HepG2 (cell line): ENCODE measurements at regions not wholly inside any gene's neighbourhood (a gene's known extent, or its start where the extent isn't known, plus 50 kb on each side); places are given as distances from the start of the nearest gene placed in this dataset.

Source experiments
- AHDC1 ChIP-seq: sonication (generic); formaldehyde crosslinking; IDR thresholded peaks from 2 replicates; pipeline ENCODE4 v1.5.1; 2020; ENCODE audit warnings: mild to moderate bottlenecking, missing genetic modification reagents, borderline replicate concordance
- BRD4 ChIP-seq: sonication (generic); formaldehyde crosslinking; IDR thresholded peaks from 2 replicates; pipeline ENCODE4 v1.4.0; 2020; ENCODE audit warnings: missing genetic modification reagents
- CCAR2 ChIP-seq: fragments of 200-400 bp; formaldehyde crosslinking; optimal IDR thresholded peaks from 2 replicates; pipeline ENCODE3; 2018; ENCODE audit warnings: low read depth, mild to moderate bottlenecking, low read length, moderate library complexity
- GTF2F1 ChIP-seq: fragments of 150-350 bp; IDR thresholded peaks from 2 replicates; pipeline ENCODE4 v1.6.1; 2014; ENCODE audit warnings: low read length
- KDM2A ChIP-seq: sonication (generic); formaldehyde crosslinking; IDR thresholded peaks from 2 replicates; pipeline ENCODE4 v1.4.0; 2020; ENCODE audit warnings: low read depth, missing genetic modification reagents, borderline replicate concordance
- MAZ ChIP-seq, 2 experiments: sonication (generic) in 1 of 2; formaldehyde crosslinking in 1 of 2; IDR thresholded peaks; 2 replicates each; pipeline versions ENCODE4 v1.5.0 to v1.6.1; 2012 to 2020; ENCODE audit warnings: low read depth in 2 of 2, mild to moderate bottlenecking in 2 of 2, borderline replicate concordance in 1 of 2, improper control_type of control experiment in 1 of 2, low read length in 1 of 2, missing genetic modification reagents in 1 of 2, moderate library complexity in 1 of 2
- MED1 ChIP-seq: sonication (generic); formaldehyde crosslinking; IDR thresholded peaks from 2 replicates; pipeline ENCODE4 v1.4.0; 2020; ENCODE audit warnings: missing genetic modification reagents
- MYPOP ChIP-seq: sonication (generic); formaldehyde crosslinking; IDR thresholded peaks from 2 replicates; pipeline ENCODE4 v1.8.1; 2023; ENCODE audit warnings: mild to moderate bottlenecking, moderate library complexity, missing genetic modification reagents
- PREB ChIP-seq: sonication (generic); formaldehyde crosslinking; IDR thresholded peaks from 2 replicates; pipeline ENCODE4 v1.4.0; 2020; ENCODE audit warnings: missing genetic modification reagents
- REST ChIP-seq, 2 experiments: IDR thresholded peaks; 2 replicates each; pipeline ENCODE4 v1.6.1; 2011 to 2012; ENCODE audit warnings: low read length in 2 of 2, borderline replicate concordance in 1 of 2, low read depth in 1 of 2, mild to moderate bottlenecking in 1 of 2, moderate library complexity in 1 of 2
- ZNF280B ChIP-seq: sonication (generic); formaldehyde crosslinking; IDR thresholded peaks from 2 replicates; pipeline ENCODE4 v1.5.0; 2020; ENCODE audit warnings: missing genetic modification reagents, mild to moderate bottlenecking, borderline replicate concordance
- ZNF614 ChIP-seq: IDR thresholded peaks from 2 replicates; pipeline ENCODE4 v1.6.1; 2018; ENCODE audit warnings: missing biosample characterization, missing genetic modification reagents, inconsistent platforms, borderline replicate concordance
- ZNF878 ChIP-seq: sonication (generic); formaldehyde crosslinking; IDR thresholded peaks from 2 replicates; pipeline ENCODE4 v1.8.1; 2023; ENCODE audit warnings: mild to moderate bottlenecking, missing genetic modification reagents, moderate library complexity

- TF ChIP-seq AHDC1 = peak; percentile 47; the same call in 1 of the 2 replicates
- TF ChIP-seq ZNF878 = 0 out of 2 replicates have a peak, but pooled peaks have one; percentile 2
- no peak for TF ChIP-seq CCAR2
- no peak; the same call in 1 of the 2 replicates for TF ChIP-seq MED1 (CRISPR knock-in tag)
- TF ChIP-seq GTF2F1 = no peak
- TF ChIP-seq MAZ (IDR thresholded peaks at IDR 0.05; ENCODE audit: borderline replicate concordance, low read depth, low read length) = no peak
- no peak for TF ChIP-seq MAZ (CRISPR knock-in tag; IDR thresholded peaks at IDR 0.05; ENCODE audit: low read depth)
- TF ChIP-seq REST (IDR thresholded peaks at IDR 0.05; ENCODE audit: borderline replicate concordance in 1 of 2, low read depth in 1 of 2, low read length in 2 of 2) = no peak
- TF ChIP-seq PREB (CRISPR knock-in tag) = 0 out of 2 replicates have a peak, but pooled peaks have one; percentile 36
- peak; percentile 73 for TF ChIP-seq ZNF614
- TF ChIP-seq MYPOP (CRISPR knock-in tag) = peak; percentile 8; the same call in 1 of the 2 replicates
- TF ChIP-seq KDM2A (CRISPR knock-in tag) = peak; percentile 38
- 0 out of 2 replicates have a peak, but pooled peaks have one; percentile 67 for TF ChIP-seq BRD4
- 0 out of 2 replicates have a peak, but pooled peaks have one; percentile 70 for TF ChIP-seq ZNF280B (CRISPR knock-in tag)
These were observed 128.5 kb downstream of the HFE start (continued) for GRCh38 chr6:26215585-26216358.
